CD4-positive, alpha-beta T cell treated with Interleukin-17A for 1 hour (primary cell): ENCODE measurements at regions not wholly inside any gene's neighbourhood (a gene's known extent, or its start where the extent isn't known, plus 50 kb on each side); places are given as distances from the start of the nearest gene placed in this dataset.

Experiments
- DNase-seq: peaks from one replicate; pipeline ENCODE4 v3.0.0-alpha.2; 2020

DNA sequence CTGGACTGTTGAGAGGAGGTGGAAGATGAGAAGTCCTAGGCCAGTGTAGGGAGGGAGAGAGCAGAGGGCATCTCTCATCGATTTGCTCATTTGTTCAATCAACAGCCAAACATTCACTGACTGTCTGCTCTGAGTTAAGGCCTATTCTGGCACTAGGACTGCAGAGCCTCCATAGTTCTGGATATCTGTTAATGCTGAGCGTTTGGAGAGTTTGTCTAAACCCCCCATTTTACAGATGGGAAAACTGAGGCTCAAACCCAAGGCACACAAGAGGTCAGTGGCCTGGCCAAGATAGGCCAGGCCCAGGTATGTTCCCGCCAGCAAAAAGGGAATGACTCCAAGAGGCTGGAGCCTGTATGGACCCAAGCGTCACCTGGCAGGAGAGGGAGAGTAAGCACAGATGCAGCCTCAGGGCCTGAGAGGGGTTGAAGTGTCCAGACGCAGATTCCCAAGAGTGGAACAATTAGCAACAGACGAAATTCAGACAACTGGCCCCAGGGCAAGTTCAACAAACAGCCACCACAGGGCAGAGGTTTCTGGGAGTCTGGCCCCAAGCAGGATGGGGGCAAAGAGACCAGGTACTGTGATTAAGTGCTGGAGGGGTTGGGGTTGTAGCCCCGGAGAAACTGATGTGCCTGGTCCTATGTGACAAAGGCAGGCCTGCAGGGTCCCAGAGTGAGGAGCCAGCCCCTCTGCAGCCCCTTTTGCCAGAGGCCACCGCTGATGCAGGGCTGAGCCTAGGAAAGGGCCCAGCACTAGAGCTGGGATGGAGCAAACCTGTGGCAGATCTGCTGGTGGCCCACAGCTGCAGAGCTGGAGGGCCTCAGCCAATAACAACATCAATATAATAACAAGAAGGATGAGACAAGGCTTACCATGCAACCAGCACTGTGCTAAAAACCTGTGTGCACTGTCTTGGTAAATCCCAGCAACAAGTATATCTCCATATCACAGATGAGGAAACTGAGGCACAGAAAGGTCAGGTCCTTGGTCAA, 245.1 kb upstream of the TLE3 start:
- DNase-seq = no peak

DNA sequence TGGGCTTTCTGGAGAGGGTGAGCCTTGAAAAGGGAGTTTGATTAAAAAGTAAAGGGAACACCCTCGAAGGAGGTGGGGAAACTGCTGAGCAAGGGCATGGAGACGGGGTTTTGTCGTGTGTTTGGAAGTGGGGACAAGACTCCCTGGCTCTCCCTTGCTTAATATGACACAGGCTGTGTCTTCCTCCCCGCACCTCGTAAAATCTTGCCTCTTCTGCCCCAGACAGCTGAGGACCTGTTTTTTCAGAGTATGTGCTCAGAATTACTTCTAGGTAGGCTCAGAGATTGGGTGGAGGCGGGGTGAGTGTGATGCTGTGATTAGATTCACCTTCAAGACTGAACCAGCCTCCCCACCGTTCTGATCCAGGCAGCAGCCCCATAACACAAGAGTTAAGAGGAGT, 244.4 kb upstream of the TLE3 start:
- DNase-seq = no peak

DNA sequence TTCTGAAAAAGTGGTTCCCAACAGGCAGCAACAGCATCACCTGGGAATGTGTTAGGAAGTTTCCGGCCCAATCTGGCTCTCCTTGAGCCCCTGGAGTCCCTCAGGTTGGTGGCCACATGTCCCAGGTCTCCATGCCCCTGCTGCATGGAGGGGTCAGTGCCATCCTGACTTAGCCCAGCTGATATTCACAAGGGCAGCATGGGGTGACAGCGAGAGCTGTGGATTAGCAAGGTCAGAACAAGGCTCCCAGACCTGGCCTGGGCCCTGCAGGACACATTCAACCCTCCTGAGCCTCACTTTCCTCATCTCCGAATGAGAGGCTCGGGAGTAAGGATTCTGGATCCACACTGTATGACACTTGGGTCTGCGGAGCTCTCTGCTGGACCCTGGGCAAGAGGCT, 243.8 kb upstream of the TLE3 start:
- DNase-seq = no peak

DNA sequence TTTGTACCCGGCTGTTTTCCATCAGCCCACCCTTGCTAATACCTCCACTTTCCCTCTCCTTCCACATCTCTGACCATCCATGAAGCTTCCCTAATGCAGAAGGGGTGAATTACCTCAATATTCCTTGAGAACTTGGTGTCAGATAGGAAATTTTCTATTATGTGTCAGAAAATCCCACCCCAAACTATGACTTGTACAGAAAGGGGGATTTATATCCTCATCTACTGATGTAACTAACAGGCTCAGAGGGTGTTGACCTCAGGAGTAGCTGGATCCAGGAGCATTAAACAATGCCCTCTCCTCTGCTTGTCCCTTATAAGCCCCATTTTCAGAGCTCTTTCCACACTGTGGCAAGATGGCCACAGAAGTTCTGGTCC, 242.8 kb upstream of the TLE3 start:
- no peak for DNase-seq

DNA sequence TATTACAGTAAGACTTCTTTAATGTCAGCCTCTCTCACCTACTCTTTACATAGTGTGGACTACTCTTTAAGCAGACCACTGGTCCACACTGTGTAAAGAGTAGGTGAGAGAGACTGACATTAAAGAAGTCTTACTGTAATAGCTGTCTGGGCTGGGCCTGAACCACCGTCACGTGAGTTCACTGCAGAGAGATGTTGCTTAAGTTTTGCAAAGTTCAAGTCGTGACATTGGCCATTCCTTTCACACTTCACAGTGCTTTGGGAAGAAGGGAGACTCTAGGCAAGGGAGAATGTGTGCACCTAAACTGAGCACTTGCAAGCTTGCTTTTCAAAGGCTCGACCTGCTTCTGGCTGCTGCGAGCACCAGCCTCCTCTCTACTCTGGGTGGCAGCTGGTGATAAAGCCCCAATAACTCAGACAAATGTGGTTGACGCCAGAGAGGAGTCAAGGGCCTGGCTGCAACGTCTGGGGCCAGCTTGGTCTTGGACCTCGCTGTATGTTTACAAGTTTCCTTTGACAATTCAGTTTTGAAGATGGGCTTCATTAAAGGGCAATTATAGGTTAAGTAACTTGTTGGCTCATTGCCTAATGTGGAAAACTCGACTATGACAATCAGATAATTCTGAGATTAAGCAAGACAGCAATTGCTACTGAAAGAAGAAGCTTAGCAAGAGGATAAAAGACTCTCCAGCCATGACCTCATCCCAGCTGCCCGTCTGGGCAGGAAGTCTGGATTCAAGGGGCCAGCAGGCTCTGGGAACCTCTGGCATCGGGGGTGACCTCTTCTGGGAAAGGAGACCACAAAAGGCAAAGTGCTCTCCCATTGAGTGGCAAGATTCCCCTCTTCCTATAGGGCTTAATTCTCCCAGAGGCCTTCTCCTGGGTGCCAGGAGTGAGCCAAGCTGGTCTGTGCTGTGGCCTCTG, 242.1 kb upstream of the TLE3 start:
- DNase-seq = no peak

DNA sequence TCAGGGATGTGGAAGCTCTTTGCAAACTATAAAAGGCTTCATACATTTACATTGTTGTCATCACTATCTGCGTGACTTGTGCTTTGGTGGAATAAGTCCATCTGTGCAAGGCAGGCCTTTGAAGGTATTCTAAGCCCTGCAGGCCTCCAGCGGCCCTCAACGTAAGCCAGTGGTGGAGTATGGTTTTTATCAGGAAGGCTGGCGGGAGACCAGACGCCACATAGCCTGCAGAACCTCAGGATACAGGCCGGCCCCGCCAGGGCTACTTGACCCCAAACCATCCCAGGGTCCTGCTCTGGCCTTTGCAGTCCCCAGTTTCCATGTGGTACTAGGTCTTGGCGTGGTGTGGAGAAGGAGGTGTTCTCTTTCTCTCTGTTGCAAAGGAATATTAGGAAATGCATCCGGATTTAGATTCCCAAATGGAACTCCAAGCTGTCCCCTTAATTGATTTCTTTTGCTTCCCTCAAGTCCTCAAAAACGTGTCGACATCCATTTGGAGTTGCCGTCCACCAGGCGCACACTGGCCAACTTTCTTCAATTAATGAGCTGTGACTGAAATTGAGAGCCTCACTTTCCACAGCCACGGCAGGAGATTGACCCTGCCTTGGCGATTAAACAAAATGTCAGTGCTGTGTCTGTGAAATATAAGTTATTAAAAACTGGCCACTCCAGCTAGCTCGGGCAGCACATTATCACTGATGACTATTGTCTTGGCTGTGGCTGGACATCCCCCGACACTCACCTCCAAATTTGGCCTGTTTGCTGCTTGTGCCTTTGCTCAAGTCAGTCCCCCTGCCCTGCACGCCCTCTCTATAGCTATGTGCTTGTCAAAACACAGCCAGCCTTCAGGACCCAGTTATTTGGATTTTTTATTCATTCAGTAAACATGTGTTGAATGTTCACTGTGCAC, 239.8 kb upstream of the TLE3 start:
- DNase-seq = no peak

DNA sequence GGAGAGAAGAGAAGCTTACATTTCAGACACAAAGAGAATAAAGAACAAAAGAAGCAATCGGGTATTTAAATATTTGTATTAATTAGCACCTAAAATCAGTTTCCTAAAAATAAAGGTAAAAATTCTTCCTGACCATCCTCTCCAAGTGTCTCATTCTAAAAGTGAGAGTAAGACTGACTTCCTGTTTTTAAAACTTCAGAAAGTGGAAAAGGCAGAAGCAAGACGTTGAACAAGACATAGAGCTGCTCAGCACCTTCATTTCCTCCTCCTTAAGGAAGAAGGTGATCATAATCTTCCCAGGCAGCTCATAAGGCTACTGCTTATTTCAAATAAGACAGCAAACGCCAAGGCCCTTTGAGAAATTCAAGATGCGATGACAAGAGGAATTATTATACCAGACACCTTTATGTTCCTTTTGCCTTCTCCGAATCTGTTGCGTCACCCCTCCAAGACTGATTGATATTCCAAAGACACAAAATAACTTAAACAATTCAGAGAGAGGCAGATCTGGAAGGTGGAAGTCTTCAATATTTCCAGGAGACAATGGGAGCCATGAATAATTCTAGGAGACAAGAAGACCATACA, 238.8 kb upstream of the TLE3 start:
- no peak for DNase-seq

DNA sequence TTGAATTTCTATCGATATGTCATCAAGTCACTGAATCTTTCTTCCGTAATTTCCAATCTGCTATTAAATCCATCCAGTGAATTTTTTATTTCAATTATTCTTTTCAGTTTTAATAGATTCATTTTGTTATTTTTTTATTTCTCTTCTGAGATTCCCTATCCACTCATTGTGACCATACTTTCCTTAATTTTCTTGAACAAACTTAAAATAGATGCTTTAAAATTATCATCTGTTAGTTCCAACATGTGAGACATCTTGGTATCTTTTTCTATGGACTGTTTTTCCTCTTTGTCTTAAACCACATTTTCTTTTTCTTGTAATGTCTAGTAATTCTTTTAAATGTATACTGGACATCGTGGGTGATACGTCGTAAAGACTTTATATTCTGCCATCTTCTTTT, 236.6 kb upstream of the TLE3 start:
- no peak for DNase-seq

DNA sequence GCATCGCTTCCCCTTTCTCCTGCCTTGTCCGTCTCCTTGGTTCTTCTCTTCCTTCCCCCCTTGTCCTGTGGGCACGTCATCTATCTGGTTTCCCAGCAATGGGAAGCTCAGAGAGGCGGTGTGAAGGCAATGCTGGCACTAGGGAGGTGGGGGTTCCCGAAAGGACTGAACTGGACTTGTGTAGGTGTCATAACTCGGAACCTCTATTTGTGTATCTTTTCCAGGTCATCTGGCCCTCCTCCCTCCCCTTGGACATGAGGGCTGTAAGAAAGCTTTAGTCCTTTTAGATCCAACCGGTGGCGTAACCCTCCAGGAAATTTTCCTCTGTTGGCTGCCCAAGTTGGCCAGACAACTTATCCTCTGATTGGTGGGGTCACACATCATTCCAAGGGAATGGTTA, 231.5 kb upstream of the TLE3 start:
- no peak for DNase-seq

DNA sequence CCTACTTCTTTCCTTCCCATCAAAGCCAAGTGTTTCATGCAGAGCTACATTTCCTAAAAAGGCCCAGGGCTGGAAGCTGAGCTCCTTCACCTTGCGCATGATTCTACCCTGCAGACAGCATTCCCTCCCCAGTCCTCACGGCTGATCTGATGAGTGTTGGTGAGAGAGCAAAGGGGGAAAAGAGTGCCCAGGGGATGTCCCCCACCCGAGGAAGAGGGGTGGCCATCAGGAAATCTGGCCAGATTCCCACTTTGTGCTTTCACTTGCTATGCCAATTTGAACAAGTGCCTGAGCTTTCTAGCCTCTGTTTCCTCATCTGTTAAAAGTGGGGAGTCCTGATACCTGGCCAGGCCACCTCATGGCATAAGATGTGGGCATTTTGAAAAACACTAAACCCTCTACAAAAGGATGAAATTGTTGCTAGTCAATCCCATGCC, 231.0 kb upstream of the TLE3 start:
- DNase-seq = no peak

DNA sequence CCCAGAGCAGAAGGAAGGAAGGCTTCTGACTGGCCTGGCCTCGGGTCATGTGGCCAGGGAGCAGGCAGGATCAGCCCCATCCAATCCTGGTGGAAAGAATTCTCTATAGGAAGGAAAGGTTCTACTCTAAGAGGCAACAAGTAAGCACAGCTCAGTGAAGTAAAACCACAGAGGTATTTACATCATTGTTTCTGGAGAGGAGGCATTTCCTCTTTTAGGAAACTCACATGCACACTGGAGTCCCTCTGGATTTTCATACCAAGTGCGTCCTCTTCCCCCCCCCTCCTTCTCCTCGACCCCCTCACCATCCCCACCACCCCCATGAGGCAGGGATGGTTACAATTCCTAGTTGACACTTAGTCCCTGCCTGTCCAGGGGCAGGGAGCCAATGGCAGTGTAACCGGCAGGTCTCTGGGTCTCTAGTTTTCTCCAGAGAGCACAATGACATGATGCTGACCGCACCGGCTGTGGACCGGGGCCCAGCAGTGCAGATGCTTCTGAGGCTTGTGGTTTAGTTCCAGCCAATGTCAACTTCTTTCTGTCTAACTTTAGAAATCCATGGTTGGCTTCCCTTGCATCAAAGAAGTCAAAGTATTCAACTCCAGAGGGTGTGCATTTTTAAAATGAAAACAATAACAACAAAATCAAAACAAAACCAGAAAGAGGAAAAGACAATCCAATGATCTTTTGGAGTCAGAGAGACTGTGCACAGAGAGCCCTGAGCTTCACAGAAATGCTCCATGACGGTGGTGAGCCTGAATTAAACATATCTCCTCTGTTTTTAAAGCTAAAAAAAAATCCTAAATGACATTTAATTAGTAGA, 230.3 kb upstream of the TLE3 start:
- no peak for DNase-seq

DNA sequence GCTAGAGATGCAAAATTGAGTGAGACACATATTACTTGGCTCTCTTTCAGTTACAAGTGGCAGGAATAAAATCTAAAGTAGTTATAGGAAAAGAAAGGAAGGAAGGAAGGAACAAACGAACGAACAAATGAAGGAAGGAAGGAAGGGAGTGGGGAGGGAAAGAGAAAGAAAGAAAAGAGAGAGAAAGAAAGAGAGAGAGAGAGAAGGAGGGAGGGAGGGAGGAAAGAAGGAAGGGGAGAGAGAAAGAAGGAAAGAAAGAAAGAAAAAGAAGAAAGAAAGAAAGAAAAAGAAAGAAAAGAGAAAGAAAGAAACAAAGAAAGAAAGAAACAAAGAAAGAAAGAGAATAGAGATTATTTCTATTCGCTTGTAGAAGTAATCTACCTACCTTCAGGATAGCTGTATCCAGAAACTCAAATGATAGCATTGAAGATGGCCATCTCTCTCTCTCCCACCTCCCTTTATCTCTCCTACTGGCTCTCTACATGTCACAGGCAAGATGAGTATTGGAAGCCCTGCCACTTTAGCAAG, 229.7 kb upstream of the TLE3 start:
- DNase-seq = no peak

DNA sequence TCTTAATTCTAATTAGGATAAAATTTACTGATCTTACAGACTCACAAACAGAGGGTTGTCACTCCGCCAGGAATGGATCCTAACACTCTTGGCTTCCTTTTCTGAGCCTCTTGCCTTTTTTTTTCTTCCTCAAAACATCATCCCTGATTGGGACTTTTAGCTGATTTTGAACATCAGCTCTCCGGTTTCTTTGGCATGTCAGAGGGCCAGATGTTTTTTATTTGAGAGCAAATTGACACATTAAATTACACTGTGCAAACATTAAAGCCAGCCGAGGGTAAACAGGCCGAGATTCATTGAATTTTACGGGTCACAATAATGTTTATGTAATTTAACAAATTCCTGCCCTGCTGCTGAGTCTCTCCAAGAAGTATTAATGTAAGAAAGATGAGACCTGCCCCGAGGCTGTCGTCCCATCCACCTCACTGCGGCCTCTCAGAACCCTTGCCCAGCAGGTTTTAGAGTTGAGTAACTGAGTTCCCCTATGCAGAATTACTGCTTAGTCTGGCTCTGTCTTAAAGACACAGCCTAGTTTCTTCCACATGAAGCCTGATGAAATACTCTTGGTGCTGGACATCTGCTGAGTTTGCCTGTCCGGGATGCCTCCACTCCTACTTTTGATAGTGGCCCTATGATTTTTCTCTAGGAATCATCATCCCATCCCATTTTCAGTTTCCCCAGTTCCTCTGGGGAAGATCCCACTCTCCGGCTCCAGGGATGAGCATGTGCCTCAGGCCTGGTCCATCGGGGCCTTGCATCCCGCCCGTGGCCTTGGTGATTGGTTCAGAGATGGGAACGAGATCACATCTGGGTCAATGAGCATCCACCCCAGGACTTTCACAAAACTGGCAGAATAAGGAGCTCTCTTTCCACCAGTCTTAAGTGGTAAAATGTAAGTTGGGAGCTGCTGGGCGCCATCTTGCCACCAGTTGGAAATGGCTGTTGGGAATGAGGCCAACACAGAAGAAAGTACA, 226.6 kb upstream of the TLE3 start:
- no peak for DNase-seq

DNA sequence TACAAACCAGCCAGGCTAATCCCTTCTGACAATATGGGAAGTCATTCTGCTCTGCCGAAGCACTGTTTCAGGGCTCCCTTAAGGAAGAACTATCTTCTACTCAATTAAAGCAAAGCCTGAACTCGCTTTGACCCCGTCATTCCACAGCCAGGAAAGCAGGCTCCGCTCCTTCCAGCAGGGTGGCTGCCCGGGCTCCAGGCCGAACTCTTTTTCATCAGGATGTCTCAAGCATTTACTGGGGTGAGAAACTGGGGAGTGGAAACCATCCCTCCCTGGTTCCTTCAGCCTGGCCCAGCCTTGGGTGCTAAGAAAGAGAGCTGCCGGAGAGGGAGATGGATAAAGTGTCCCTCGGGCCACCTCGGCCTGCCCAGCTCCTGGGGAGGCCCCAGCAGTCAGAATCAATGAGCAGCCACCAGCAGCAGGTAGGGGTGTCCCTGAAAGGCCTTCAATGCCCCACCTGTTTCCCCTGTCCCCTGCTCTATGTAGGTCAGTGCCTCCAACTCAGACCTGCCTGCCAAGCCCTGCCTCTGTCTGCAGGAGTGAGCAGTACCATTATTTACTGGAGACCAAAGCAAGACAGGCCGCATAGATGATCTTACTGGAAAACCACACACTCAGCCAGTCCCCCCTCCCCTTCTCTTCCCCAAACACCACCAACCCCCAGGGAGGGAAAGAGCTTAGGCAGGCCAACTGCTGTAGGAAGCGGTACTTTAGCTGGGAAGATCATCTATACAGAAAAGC, 225.6 kb upstream of the TLE3 start:
- DNase-seq = no peak

DNA sequence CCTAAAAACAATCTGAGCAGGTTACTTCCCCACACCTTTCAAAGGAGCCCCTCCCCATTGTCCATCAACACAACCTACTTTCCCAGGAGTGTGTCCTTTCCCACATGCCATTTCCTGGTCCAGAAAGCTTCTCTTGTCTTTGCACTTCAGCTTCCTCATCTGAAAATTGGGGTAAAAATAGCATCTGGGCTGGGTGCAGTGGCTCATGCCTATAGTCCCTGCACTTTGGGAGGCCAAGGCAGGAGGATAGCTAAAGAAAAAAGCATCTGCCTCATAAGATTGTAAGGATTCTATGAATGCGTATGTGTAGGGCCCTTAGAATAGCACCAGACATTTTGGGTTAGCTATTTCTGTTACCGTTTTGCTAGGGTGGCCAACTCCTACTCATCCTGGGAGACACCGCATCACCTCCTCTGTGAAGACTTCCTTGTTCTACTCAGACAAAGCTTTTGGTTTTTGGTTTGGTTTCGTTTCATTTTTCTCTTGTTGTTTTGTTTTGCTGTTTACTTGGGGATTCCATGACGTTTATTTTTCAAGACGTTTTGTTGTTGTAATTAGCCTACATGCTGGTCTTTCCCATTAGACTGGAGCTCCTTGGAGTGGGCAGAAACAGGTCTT, 224.4 kb upstream of the TLE3 start:
- no peak for DNase-seq

DNA sequence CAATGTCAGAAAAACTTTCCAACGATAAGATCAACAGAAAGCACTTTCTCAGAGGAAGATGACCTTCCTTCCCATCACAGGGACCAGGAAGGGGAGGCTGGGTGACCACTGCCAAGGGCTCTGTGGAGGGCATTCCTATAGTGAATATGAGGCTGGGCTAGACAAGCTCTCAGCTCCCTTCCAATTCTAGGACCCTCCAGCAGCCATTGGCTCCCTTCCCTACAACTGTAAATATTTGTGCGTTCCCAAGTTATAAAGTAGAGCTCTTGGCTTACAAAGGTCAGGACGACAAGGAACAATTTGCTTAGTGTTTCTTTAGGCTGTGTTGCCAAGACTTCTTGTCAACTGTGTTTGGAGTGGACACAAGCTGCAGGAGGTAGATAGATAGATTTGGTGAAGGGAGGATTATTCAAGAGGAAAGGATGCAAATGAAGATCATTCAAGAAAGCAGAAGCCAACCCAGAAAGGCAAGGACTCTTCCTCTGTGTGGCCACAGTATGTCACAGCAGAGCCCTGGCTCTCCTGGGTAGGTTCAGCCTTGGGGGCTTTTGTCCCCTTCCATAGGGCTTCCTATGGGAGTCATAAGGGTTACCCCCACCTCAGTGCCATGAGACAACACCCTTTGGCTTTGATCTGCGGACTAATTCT, 223.6 kb upstream of the TLE3 start:
- DNase-seq = no peak

DNA sequence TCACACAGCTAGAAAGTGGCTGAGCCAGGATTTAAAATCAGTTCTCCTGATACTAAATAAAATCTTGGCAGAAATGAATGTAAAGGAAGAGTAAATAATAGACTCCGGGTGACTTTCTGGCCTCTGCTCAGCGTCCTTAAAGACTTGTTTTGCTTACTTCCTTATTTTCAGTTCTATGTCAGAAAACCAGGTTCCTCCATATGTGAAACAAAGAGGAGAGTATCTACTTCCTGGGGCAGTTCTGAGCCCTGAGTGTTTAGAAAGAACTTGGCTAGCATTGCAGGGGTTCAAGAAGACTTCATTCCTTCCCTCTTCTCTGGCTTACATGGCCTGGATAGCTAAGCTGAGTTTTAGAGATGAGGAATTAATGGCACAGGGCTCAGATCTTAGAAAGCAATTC, 222.8 kb upstream of the TLE3 start:
- DNase-seq = no peak

DNA sequence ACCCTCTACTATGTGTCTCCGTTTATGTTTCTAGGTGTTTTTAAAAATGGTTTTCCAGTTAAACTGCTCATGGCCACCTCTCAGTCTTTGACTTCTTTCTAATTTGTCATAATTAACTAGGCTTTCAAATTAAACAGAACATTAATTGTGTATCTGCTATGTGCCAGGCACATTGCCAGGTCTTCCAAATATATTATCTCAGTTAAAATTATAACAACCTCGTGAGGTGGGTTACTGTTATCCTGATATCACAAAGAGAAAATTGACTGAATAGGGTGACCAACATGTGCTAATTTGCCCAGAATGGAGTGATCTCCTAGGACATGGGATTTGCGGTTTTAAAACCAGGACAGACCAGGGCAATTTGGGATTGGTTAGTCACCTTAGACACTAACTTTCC, 222.4 kb upstream of the TLE3 start:
- no peak for DNase-seq
